GM12878 (cell line): ENCODE measurements at regions not wholly inside any gene's neighbourhood (a gene's known extent, or its start where the extent isn't known, plus 50 kb on each side); places are given as distances from the start of the nearest gene placed in this dataset.

Experiments used
- ATAC-seq: fragments of 200-7000 bp; cut with Tn5 transposase; 3 replicates; pipeline ENCODE4 v1.9.1; 2020; ENCODE audit warnings: mild to moderate bottlenecking, moderate library complexity
- BruUV-seq: library from RNA; stranded (reverse); fragments of 400-500 nt; replicated peaks from 2 replicates; lab custom pipeline; 2021; lab: Mats Ljungman, UMichigan
- CTCF ChIA-PET: fragments of 300-600 bp; sonication (Branson Sonifier 250); formaldehyde crosslinking; extraction: SDS; loops from one replicate; lab custom pipeline; 2021; ENCODE audit warnings: inconsistent platforms; lab: Yijun Ruan, JAX
- POLR2A ChIA-PET: fragments of 350-600 bp; formaldehyde crosslinking; extraction: SDS; loops from one replicate; lab custom pipeline; 2021; ENCODE audit warnings: inconsistent platforms; lab: Charles Lee
- RAD21 ChIA-PET: fragments of 300-600 bp; sonication (Branson Sonifier 250); formaldehyde crosslinking; loops from one replicate; lab custom pipeline; 2023; ENCODE audit warnings: antibody characterized with exemption; ENCODE audit not compliant: unreplicated experiment; lab: Charles Lee
- SMC1A ChIA-PET: fragments of 300-600 bp; sonication (Branson Sonifier 250); formaldehyde crosslinking; loops from one replicate; lab custom pipeline; 2023; ENCODE audit not compliant: unreplicated experiment, uncharacterized antibody; lab: Charles Lee
- DNase-seq: peaks from one replicate; pipeline ENCODE4 v3.0.0-alpha.2; 2011; ENCODE audit warnings: low read depth, low spot score
- FAIRE-seq: peaks from 3 replicates; lab custom pipeline; 2011; peaks lifted over from hg19 to GRCh38; lab: Jason Lieb, UNC
- H2AFZ ChIP-seq: 2 replicates; pipeline ENCODE4 v1.6.0; 2011; ENCODE audit warnings: low read depth, low read length, control low read depth; ENCODE audit not compliant: control insufficient read depth
- H3K27ac ChIP-seq: 2 replicates; pipeline ENCODE4 v1.5.1; 2011; ENCODE audit warnings: control low read depth; ENCODE audit not compliant: control insufficient read depth, insufficient read depth
- H3K27me3 ChIP-seq, 2 experiments: replicated peaks in 1 of 2; 2 replicates each; pipeline versions ENCODE4 v1.6.0 to v1.6.1; 2011; ENCODE audit warnings: low read length in 1 of 2; ENCODE audit not compliant: control insufficient read depth in 2 of 2, insufficient read depth in 2 of 2
- H3K36me3 ChIP-seq, 2 experiments: 2 replicates each; pipeline ENCODE4 v1.5.1; 2011; ENCODE audit warnings: low read length in 1 of 2; ENCODE audit not compliant: control insufficient read depth in 2 of 2, insufficient read depth in 2 of 2
- H3K4me1 ChIP-seq: 2 replicates; pipeline ENCODE4 v1.6.1; 2011; ENCODE audit warnings: mild to moderate bottlenecking, low read length, moderate library complexity, mixed read lengths; ENCODE audit not compliant: control insufficient read depth, insufficient read depth
- H3K4me2 ChIP-seq: 2 replicates; pipeline ENCODE4 v1.6.0; 2011; ENCODE audit warnings: control low read depth; ENCODE audit not compliant: control insufficient read depth, insufficient read depth
- H3K4me3 ChIP-seq: fragments of 200-600 bp; sonication (generic); 2 replicates; pipeline ENCODE4 v1.5.1; 2016
- H3K79me2 ChIP-seq: 2 replicates; pipeline ENCODE4 v1.6.0; 2011; ENCODE audit warnings: low read length; ENCODE audit not compliant: control insufficient read depth, insufficient read depth
- H3K9ac ChIP-seq: 2 replicates; pipeline ENCODE4 v1.8.0; 2011; ENCODE audit warnings: low read length, control low read depth, mixed read lengths; ENCODE audit not compliant: control insufficient read depth, insufficient read depth
- H3K9me3 ChIP-seq: replicated peaks from 3 replicates; pipeline ENCODE4 v1.5.1; 2011; ENCODE audit warnings: mild to moderate bottlenecking, low read length; ENCODE audit not compliant: control insufficient read depth, insufficient read depth
- H4K20me1 ChIP-seq: 2 replicates; pipeline ENCODE4 v1.6.0; 2011; ENCODE audit not compliant: control insufficient read depth, insufficient read depth
- ATF3 ChIP-seq: IDR thresholded peaks from 2 replicates; pipeline ENCODE4 v1.6.1; 2011; ENCODE audit warnings: low read depth, mild to moderate bottlenecking, low read length, moderate library complexity, borderline replicate concordance; ENCODE audit errors: extremely low read depth
- CEBPZ ChIP-seq: fragments of 150-350 bp; IDR thresholded peaks from 2 replicates; pipeline ENCODE4 v1.6.1; 2016; ENCODE audit warnings: low read depth, low read length
- EED ChIP-seq: sonication (generic); IDR thresholded peaks from 2 replicates; pipeline ENCODE4 v1.6.1; 2016; ENCODE audit warnings: antibody characterized with exemption, low read depth
- EGR1 ChIP-seq, 2 experiments: IDR thresholded peaks; 1 replicate in 1 of 2; 2 replicates in 1 of 2; pipeline ENCODE4 v1.6.1; 2011 to 2012; ENCODE audit warnings: low read depth in 2 of 2, low read length in 2 of 2, borderline replicate concordance in 1 of 2, mild to moderate bottlenecking in 1 of 2, moderate library complexity in 1 of 2
- FOXK2 ChIP-seq: fragments of 450-650 bp; IDR thresholded peaks from 2 replicates; pipeline ENCODE4 v1.6.1; 2017; ENCODE audit warnings: mild to moderate bottlenecking, moderate library complexity
- MEF2A ChIP-seq: IDR thresholded peaks from 2 replicates; pipeline ENCODE4 v1.6.1; 2011; ENCODE audit warnings: low read depth, mild to moderate bottlenecking, low read length, moderate library complexity; ENCODE audit not compliant: insufficient read depth
- NFYA ChIP-seq: IDR thresholded peaks from 2 replicates; pipeline ENCODE4 v1.6.1; 2011; ENCODE audit warnings: low read depth, mild to moderate bottlenecking, low read length, improper control_type of control experiment, borderline replicate concordance
- PAX5 ChIP-seq: IDR thresholded peaks from 2 replicates; pipeline ENCODE4 v1.6.1; 2011; ENCODE audit warnings: low read depth, low read length, borderline replicate concordance
- POU2F2 ChIP-seq: IDR thresholded peaks from 3 replicates; pipeline ENCODE4 v1.6.1; 2011; ENCODE audit warnings: low read depth, mild to moderate bottlenecking, low read length, borderline replicate concordance
- SIX5 ChIP-seq: IDR thresholded peaks from 2 replicates; pipeline ENCODE4 v1.6.1; 2011; ENCODE audit warnings: mild to moderate bottlenecking, low read depth, low read length, moderate library complexity; ENCODE audit not compliant: severe bottlenecking
- ZNF24 ChIP-seq: fragments of 450-650 bp; IDR thresholded peaks from 2 replicates; pipeline ENCODE4 v1.6.1; 2017; ENCODE audit warnings: antibody characterized with exemption, mild to moderate bottlenecking
- ZZZ3 ChIP-seq: IDR thresholded peaks from 2 replicates; pipeline ENCODE4 v1.6.1; 2011; ENCODE audit warnings: low read depth; ENCODE audit not compliant: control insufficient read depth, insufficient read length
- WGBS: methylation state at CpG from one replicate; pipeline ENCODE4 v1.1.6; 2016; ENCODE audit warnings: low lambda C conversion rate; ENCODE audit not compliant: insufficient replicate concordance, insufficient coverage; ENCODE audit errors: missing lambda C conversion rate; 5-methylcytosine and 5-hydroxymethylcytosine counted together
- in situ Hi-C: fragments of 300-500 bp; cut with MboI; formaldehyde crosslinking; loops from 9 replicates; pipeline ENCODE4 v1.14.3; 2018; ENCODE audit warnings: mixed read lengths
- intact Hi-C: fragments of 100-400 bp; cut with micrococcal nuclease; formaldehyde crosslinking; loops from one replicate; pipeline ENCODE4 v1.14.2; 2022; ENCODE audit not compliant: unreplicated experiment
- TF ChIP-seq, protein P1 (sequence below): fragments of 450-650 bp; IDR thresholded peaks from 2 replicates; pipeline ENCODE4 v1.6.1; 2017; ENCODE audit warnings: antibody characterized with exemption, mild to moderate bottlenecking, moderate library complexity

DNA sequence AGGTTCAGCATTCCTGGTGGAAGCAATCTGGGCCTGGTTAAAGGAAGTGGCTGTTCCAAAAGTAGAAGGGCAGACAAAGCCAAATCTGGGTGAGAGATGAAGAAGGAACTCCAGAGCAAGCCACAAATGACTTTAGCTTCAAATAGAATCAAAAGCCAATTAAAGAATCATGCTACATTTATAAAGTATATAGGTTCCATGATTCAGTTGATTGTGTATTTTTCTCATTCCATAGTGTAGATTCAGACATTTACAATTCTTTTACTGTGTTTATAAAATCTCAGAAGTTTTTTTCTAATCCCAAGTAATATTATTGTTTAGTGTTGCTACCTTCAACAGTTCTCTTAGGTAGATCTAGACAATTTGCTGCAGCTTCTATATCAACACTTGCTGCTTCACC lies 262.0 kb downstream of the PLK2 start (continued):
- TF ChIP-seq, protein P1, sequence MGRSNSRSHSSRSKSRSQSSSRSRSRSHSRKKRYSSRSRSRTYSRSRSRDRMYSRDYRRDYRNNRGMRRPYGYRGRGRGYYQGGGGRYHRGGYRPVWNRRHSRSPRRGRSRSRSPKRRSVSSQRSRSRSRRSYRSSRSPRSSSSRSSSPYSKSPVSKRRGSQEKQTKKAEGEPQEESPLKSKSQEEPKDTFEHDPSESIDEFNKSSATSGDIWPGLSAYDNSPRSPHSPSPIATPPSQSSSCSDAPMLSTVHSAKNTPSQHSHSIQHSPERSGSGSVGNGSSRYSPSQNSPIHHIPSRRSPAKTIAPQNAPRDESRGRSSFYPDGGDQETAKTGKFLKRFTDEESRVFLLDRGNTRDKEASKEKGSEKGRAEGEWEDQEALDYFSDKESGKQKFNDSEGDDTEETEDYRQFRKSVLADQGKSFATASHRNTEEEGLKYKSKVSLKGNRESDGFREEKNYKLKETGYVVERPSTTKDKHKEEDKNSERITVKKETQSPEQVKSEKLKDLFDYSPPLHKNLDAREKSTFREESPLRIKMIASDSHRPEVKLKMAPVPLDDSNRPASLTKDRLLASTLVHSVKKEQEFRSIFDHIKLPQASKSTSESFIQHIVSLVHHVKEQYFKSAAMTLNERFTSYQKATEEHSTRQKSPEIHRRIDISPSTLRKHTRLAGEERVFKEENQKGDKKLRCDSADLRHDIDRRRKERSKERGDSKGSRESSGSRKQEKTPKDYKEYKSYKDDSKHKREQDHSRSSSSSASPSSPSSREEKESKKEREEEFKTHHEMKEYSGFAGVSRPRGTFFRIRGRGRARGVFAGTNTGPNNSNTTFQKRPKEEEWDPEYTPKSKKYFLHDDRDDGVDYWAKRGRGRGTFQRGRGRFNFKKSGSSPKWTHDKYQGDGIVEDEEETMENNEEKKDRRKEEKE: no peak
- TF ChIP-seq FOXK2: no peak
- no peak for TF ChIP-seq CEBPZ
- TF ChIP-seq ATF3: no peak
- TF ChIP-seq NFYA: no peak
- TF ChIP-seq, all 136 proteins: peak for 0

- 20% methylated on average over 1 of the region's 1 CpG for WGBS
- Histone ChIP-seq H3K4me2 (no peak overlapping the region), H4K20me1 (no peaks in the 10 kb centered on the region; the same call in 1 of the 2 replicates), H3K79me2 (no peaks in the 10 kb centered on the region), H3K9me3 (no peaks in the 10 kb centered on the region), H3K4me1 (no peaks in the 10 kb centered on the region), H3K9ac (no peak overlapping the region), H3K27ac (no peak overlapping the region), H2AFZ (no peak overlapping the region), H3K36me3 (no peaks in the 10 kb centered on the region), H3K27me3 (no peaks in the 10 kb centered on the region), H3K4me3 (no peak overlapping the region)
- ChIA-PET POLR2A (no interaction called here), RAD21 (no interaction called here), SMC1A (no interaction called here), CTCF (no interaction called here)
- ATAC-seq: no peak
- BruUV-seq: no TSS peak
- DNase-seq: no peak
- FAIRE-seq: no peak
- intact Hi-C loops: no loop called here
- in situ Hi-C loops: no loop called here
- TF ChIP-seq ZZZ3 (no peak), EGR1 (IDR thresholded peaks at IDR 0.05; ENCODE audit: borderline replicate concordance in 1 of 2, low read depth in 2 of 2, low read length in 2 of 2) (no peak), POU2F2 (no peak), SIX5 (no peak), MEF2A (no peak), ZNF24 (no peak), EED (no peak), CEBPZ (no peak), PAX5 (no peak)
Observed at GRCh38 chr5:58191443-58191842, 268.4 kb downstream of the PLK2 start.
